GM10266 (cell line): ENCODE measurements at regions not wholly inside any gene's neighbourhood (a gene's known extent, or its start where the extent isn't known, plus 50 kb on each side); places are given as distances from the start of the nearest gene placed in this dataset.
"Not testable (repeated sequence)": the region's sequence is repeated elsewhere in the genome, so short reads cannot be mapped to it uniquely, and the experiment has no call there.

Experiments
- DNase-seq: peaks from one replicate; pipeline ENCODE4 v3.0.0; 2012; ENCODE audit errors: extremely low spot score
- CTCF ChIP-seq: IDR thresholded peaks from 2 replicates; pipeline ENCODE4 v1.5.1; 2012; ENCODE audit warnings: mild to moderate bottlenecking, low read depth; ENCODE audit not compliant: control insufficient read depth, insufficient read depth; ENCODE audit errors: missing control alignments

GRCh38 chr19:13644645-13645044 lies 119.7 kb upstream of the MRI1 start:
- DNase-seq: no peak
- no peak for TF ChIP-seq CTCF

- no peak for DNase-seq
These were observed 123.7 kb upstream of the MRI1 start for GRCh38 chr19:13640611-13641010.

GRCh38 chr19:13639342-13639929 lies 124.9 kb upstream of the MRI1 start:
- TF ChIP-seq CTCF: no peak
- no peak for DNase-seq

More at GRCh38 chr19:13640611-13641010, 123.7 kb upstream of the MRI1 start:
- no peak for TF ChIP-seq CTCF

GRCh38 chr19:13637664-13638063 lies 126.7 kb upstream of the MRI1 start:
- TF ChIP-seq CTCF: no peak
- DNase-seq: no peak

- DNase-seq: no peak
- TF ChIP-seq CTCF: no peak
These were observed 128.4 kb upstream of the CACNA1A start for GRCh38 chr19:13634658-13635057.

GRCh38 chr19:13633522-13633922 lies 127.2 kb upstream of the CACNA1A start:
- TF ChIP-seq CTCF: no peak
- DNase-seq: no peak

GRCh38 chr19:13633109-13633508 lies 126.8 kb upstream of the CACNA1A start:
- no peak for DNase-seq
- no peak for TF ChIP-seq CTCF

- DNase-seq: not testable (repeated sequence)
These were observed 125.9 kb upstream of the CACNA1A start for GRCh38 chr19:13632164-13632563.
